ENCODE measurements at regions not wholly inside any gene's neighbourhood (a gene's known extent, or its start where the extent isn't known, plus 50 kb on each side); places are given as distances from the start of the nearest gene placed in this dataset.

DNA sequence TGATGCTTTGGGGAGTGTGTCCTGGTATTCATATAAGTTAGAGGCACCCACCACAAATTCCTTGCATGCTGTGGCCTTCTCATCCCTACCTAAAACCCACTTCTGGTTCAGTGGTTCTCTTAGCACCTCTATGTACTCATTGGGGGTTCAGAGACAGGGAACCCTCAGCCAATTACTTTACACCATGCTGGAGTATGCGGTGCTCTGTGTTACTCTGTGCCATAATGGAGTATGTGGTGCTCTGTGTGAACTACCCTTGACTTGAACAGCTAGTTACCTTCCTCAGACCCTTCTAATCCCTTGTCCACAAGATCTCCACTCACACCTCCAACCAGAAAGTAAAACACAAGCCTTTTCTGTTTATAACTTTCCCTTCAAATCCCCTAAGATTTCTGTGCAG, 172.5 kb upstream of the E2F7 start:
- Histone ChIP-seq H3K27ac (ENCODE audit: low read depth, low read length) (no peak overlapping the region), H3K27me3 (ENCODE audit: control insufficient read depth, insufficient read depth, low read length, poor library complexity, severe bottlenecking) (no peaks in the 10 kb centered on the region), H3K4me3 (ENCODE audit: low read length) (no peak overlapping the region), H3K9me3 (ENCODE audit: control insufficient read depth, low read length) (no peaks in the 10 kb centered on the region), H3K36me3 (ENCODE audit: control insufficient read depth, insufficient read depth, low read length) (no peaks in the 10 kb centered on the region), H3K4me1 (ENCODE audit: control insufficient read depth, insufficient read depth, low read length) (no peaks in the 10 kb centered on the region), H3K9ac (ENCODE audit: extremely low read depth, low read length, poor library complexity, severe bottlenecking) (no peak overlapping the region)
- Mint-ChIP-seq H3K36me3 (ENCODE audit: low read depth) (no peaks in the 10 kb centered on the region), H3K4me1 (peaks cover 3% of the 10 kb centered on the region), H3K27ac (no peak overlapping the region), H3K27me3 (ENCODE audit: insufficient read depth) (no peaks in the 10 kb centered on the region), H3K9me3 (no peaks in the 10 kb centered on the region), H3K4me3 (no peak overlapping the region)
- TF ChIP-seq, protein P1, sequence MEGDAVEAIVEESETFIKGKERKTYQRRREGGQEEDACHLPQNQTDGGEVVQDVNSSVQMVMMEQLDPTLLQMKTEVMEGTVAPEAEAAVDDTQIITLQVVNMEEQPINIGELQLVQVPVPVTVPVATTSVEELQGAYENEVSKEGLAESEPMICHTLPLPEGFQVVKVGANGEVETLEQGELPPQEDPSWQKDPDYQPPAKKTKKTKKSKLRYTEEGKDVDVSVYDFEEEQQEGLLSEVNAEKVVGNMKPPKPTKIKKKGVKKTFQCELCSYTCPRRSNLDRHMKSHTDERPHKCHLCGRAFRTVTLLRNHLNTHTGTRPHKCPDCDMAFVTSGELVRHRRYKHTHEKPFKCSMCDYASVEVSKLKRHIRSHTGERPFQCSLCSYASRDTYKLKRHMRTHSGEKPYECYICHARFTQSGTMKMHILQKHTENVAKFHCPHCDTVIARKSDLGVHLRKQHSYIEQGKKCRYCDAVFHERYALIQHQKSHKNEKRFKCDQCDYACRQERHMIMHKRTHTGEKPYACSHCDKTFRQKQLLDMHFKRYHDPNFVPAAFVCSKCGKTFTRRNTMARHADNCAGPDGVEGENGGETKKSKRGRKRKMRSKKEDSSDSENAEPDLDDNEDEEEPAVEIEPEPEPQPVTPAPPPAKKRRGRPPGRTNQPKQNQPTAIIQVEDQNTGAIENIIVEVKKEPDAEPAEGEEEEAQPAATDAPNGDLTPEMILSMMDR (conservative IDR thresholded peaks at IDR 0.05), result no peak
- 83% methylated on average over 1 of the region's 1 CpG; no CpG with 5 or more reads in 1 of the 2 experiments for WGBS, 2 experiments (ENCODE audit: insufficient coverage in 1 of 2, insufficient read length in 1 of 2)
- no peak for DNase-seq

DNA sequence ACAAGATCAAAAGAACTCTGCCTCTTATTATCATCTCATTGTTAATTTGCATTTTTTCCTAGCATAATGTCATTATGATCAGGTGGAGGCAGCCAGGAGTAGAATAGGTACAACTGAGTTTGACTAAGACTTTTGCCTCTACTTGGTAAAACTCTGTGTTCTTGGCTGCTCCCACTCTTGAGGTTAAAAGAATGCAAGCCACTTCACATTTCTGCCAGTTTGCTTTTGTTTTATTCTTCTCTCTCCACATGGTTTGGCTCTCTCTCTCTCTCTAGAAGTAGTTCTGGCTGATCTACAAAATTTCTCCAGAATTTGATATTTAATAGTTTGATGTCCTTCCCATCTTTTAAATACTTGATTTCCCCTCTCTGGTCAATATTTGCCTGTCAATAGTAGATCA, 170.7 kb upstream of the E2F7 start:
- TF ChIP-seq, protein P1 (conservative IDR thresholded peaks at IDR 0.05), result no peak
- no peak for DNase-seq
- no peaks in the 10 kb centered on the region for H3K27me3 ChIP-seq (ENCODE audit: control insufficient read depth, insufficient read depth, low read length, poor library complexity, severe bottlenecking)
- no peaks in the 10 kb centered on the region for H3K9me3 ChIP-seq (ENCODE audit: control insufficient read depth, low read length)
- H3K4me1 Mint-ChIP-seq, result peaks cover 3% of the 10 kb centered on the region
- H3K4me3 ChIP-seq (ENCODE audit: low read length), result no peak overlapping the region
- H3K4me1 ChIP-seq (ENCODE audit: control insufficient read depth, insufficient read depth, low read length), result no peaks in the 10 kb centered on the region
- no peaks in the 10 kb centered on the region for H3K36me3 Mint-ChIP-seq (ENCODE audit: low read depth)
- H3K27me3 Mint-ChIP-seq (ENCODE audit: insufficient read depth), result no peaks in the 10 kb centered on the region
- no peak overlapping the region for H3K9ac ChIP-seq (ENCODE audit: extremely low read depth, low read length, poor library complexity, severe bottlenecking)
- H3K27ac Mint-ChIP-seq, result no peak overlapping the region
- no peak overlapping the region for H3K4me3 Mint-ChIP-seq
- no peaks in the 10 kb centered on the region for H3K9me3 Mint-ChIP-seq
- no peak overlapping the region for H3K27ac ChIP-seq (ENCODE audit: low read depth, low read length)
- H3K36me3 ChIP-seq (ENCODE audit: control insufficient read depth, insufficient read depth, low read length), result no peaks in the 10 kb centered on the region

DNA sequence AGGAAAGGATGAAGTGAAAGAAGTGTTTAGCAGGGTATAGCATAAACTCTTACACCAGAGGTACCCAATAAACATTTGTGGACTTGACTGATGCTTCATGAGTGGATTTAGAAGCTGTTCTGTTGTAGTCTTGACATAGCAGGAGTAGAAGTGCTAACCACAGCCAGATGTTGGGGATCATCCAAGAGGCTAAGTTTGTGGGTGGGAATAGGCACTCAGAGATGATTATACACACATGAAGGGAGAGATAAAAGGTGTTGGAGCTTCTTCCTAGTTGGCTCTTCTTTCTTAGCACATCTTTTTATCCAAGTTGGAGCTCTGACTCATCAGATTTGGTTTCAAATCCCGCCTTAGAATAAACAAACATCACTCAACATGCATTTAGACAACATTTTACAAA, 166.7 kb upstream of the E2F7 start:
- Mint-ChIP-seq H3K4me1 (peaks cover 12% of the 10 kb centered on the region), H3K27ac (no peak overlapping the region), H3K36me3 (ENCODE audit: low read depth) (no peaks in the 10 kb centered on the region), H3K4me3 (no peak overlapping the region), H3K9me3 (no peaks in the 10 kb centered on the region), H3K27me3 (ENCODE audit: insufficient read depth) (no peaks in the 10 kb centered on the region)
- no peak overlapping the region for H3K4me3 ChIP-seq (ENCODE audit: low read length)
- H3K27ac ChIP-seq (ENCODE audit: low read depth, low read length), result no peak overlapping the region
- H3K9me3 ChIP-seq (ENCODE audit: control insufficient read depth, low read length), result no peaks in the 10 kb centered on the region
- no peaks in the 10 kb centered on the region for H3K4me1 ChIP-seq (ENCODE audit: control insufficient read depth, insufficient read depth, low read length)
- no peak for DNase-seq
- no peak overlapping the region for H3K9ac ChIP-seq (ENCODE audit: extremely low read depth, low read length, poor library complexity, severe bottlenecking)
- H3K36me3 ChIP-seq (ENCODE audit: control insufficient read depth, insufficient read depth, low read length), result no peaks in the 10 kb centered on the region
- no peaks in the 10 kb centered on the region for H3K27me3 ChIP-seq (ENCODE audit: control insufficient read depth, insufficient read depth, low read length, poor library complexity, severe bottlenecking)
- TF ChIP-seq, protein P1 (conservative IDR thresholded peaks at IDR 0.05), result no peak
- WGBS, 2 experiments (ENCODE audit: insufficient coverage in 1 of 2, insufficient read length in 1 of 2), result 60 to 96% methylated on average over 1 of the region's 1 CpG
